Astrocyte (in vitro differentiated cells and primary cell): ENCODE measurements at regions not wholly inside any gene's neighbourhood (a gene's known extent, or its start where the extent isn't known, plus 50 kb on each side); places are given as distances from the start of the nearest gene placed in this dataset.

Source experiments
- DNase-seq: peaks from one replicate; pipeline ENCODE4 v3.0.0-alpha.2; 2010; ENCODE audit warnings: low read depth
- FAIRE-seq: peaks from 2 replicates; lab custom pipeline; 2011; peaks lifted over from hg19 to GRCh38; lab: Jason Lieb, UNC
- H2AFZ ChIP-seq: 2 replicates; pipeline ENCODE4 v1.6.0; 2012; ENCODE audit warnings: low read depth, low read length, inconsistent platforms
- H3K27ac ChIP-seq: 2 replicates; pipeline ENCODE4 v1.5.1; 2011; ENCODE audit warnings: low read depth, low read length, inconsistent platforms
- H3K27me3 ChIP-seq: 2 replicates; pipeline ENCODE4 v1.6.0; 2011; ENCODE audit warnings: low read length, inconsistent platforms; ENCODE audit not compliant: insufficient read depth
- H3K36me3 ChIP-seq: 2 replicates; pipeline ENCODE4 v1.5.1; 2011; ENCODE audit warnings: low read length, inconsistent platforms; ENCODE audit not compliant: insufficient read depth
- H3K4me1 ChIP-seq: 2 replicates; pipeline ENCODE4 v1.5.1; 2011; ENCODE audit warnings: low read length, inconsistent platforms; ENCODE audit not compliant: insufficient read depth
- H3K4me2 ChIP-seq: 2 replicates; pipeline ENCODE4 v1.6.0; 2012; ENCODE audit warnings: low read length, inconsistent platforms
- H3K4me3 ChIP-seq: 2 replicates; pipeline ENCODE4 v1.5.1; 2011; ENCODE audit warnings: low read depth, mild to moderate bottlenecking, low read length, inconsistent platforms; ENCODE audit not compliant: insufficient read depth
- H3K79me2 ChIP-seq: 2 replicates; pipeline ENCODE4 v1.6.0; 2012; ENCODE audit warnings: mild to moderate bottlenecking, low read length, inconsistent platforms; ENCODE audit not compliant: insufficient read depth
- H3K9ac ChIP-seq: 2 replicates; pipeline ENCODE4 v1.6.0; 2012; ENCODE audit warnings: mild to moderate bottlenecking, low read length, inconsistent platforms
- H3K9me3 ChIP-seq: 2 replicates; pipeline ENCODE4 v1.5.1; 2012; ENCODE audit warnings: low read depth, mild to moderate bottlenecking, low read length, inconsistent platforms; ENCODE audit not compliant: insufficient read depth
- H4K20me1 ChIP-seq: 2 replicates; pipeline ENCODE4 v1.6.0; 2012; ENCODE audit warnings: low read length, inconsistent platforms; ENCODE audit not compliant: insufficient read depth
- H3K27ac Mint-ChIP-seq: one replicate; pipeline ENCODE4 v1.8.0; 2021; ENCODE audit warnings: mild to moderate bottlenecking, mixed read lengths; ENCODE audit not compliant: unreplicated experiment
- H3K27me3 Mint-ChIP-seq: one replicate; pipeline ENCODE4 v1.8.0; 2021; ENCODE audit warnings: low read depth, mixed read lengths; ENCODE audit not compliant: unreplicated experiment
- H3K36me3 Mint-ChIP-seq: one replicate; pipeline ENCODE4 v1.8.0; 2021; ENCODE audit warnings: low read depth, mixed read lengths; ENCODE audit not compliant: unreplicated experiment
- H3K4me1 Mint-ChIP-seq: one replicate; pipeline ENCODE4 v1.8.0; 2021; ENCODE audit warnings: low read depth, mixed read lengths; ENCODE audit not compliant: unreplicated experiment
- H3K4me3 Mint-ChIP-seq: one replicate; pipeline ENCODE4 v1.8.0; 2021; ENCODE audit warnings: mild to moderate bottlenecking, moderate library complexity, mixed read lengths; ENCODE audit not compliant: unreplicated experiment
- H3K9me3 Mint-ChIP-seq: one replicate; pipeline ENCODE4 v1.8.0; 2021; ENCODE audit warnings: mild to moderate bottlenecking, mixed read lengths; ENCODE audit not compliant: unreplicated experiment
- EZH2 ChIP-seq: IDR thresholded peaks from 2 replicates; pipeline ENCODE4 v1.6.1; 2012; ENCODE audit warnings: mild to moderate bottlenecking, low read length, inconsistent platforms; ENCODE audit not compliant: insufficient read depth
- TF ChIP-seq, protein P1 (sequence below): IDR thresholded peaks from 2 replicates; pipeline ENCODE4 v1.5.1; 2011; ENCODE audit warnings: low read depth, mild to moderate bottlenecking, inconsistent platforms, low read length, moderate library complexity; ENCODE audit not compliant: insufficient read depth

DNA sequence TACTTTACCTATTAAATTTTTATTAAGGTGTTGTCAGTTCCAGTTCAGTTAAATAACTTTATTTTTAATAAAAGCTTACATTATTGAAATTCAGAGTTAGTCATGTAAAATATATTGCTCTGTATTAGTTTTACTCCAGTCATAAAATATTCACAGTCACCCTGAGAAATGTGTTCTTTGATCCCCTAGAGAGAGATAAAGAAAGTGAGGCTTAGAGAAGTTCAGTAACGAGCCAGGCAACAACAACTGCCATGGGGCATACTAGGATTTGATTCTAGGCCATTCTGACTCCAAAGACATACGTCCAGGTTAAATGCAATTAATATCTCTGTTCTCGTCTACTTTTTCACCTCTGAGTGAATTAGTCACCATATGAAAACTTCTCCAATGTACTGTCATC lies 761.9 kb upstream of the CXADR start:
- no peak overlapping the region for H3K4me2 ChIP-seq
- no peak overlapping the region for H3K27ac Mint-ChIP-seq
- FAIRE-seq, result no peak

DNA sequence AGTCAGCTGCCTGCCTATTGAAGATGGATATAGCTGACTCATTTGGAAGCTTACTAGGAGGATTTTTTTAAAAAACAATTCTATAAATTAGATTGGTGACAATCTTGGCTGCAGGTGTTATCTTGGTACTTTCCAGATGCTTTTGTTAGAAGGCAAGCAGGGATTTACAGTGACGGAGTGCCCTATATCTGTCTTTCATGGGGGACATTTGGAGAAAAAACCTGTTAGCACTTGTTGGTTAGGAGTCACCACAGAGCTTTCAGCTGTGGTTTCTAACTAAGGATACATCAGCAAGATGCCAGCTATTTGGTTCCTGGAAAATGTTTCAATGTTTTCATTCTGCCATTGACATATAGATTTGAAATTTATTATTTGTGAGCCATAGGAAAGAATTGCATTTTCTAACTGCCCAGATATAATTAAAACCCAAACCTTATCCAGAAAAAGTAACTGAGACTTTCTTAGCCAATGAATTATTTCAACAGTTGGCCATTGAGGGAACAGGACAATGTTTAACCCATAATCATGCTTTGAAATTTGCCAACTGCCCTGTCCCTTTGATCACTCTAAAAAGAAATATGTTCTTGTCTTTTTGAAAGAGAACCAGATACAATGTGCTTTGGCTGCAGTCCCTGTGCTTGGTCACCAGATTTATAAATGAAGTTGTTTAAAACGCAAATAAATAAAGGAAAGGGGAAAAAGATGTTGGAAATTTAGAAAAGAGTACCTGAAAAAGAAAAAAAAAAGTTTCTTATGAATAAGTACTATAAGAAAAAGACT lies 761.0 kb upstream of the CXADR start:
- Histone ChIP-seq H3K9me3 (no peaks in the 10 kb centered on the region), H3K9ac (no peak overlapping the region), H3K27ac (no peak overlapping the region), H3K4me3 (no peak overlapping the region), H2AFZ (no peak overlapping the region), H4K20me1 (no peaks in the 10 kb centered on the region), H3K79me2 (no peaks in the 10 kb centered on the region), H3K36me3 (no peaks in the 10 kb centered on the region), H3K4me1 (no peaks in the 10 kb centered on the region), H3K4me2 (no peak overlapping the region), H3K27me3 (no peaks in the 10 kb centered on the region)
- Mint-ChIP-seq H3K27ac (no peak overlapping the region), H3K4me1 (no peaks in the 10 kb centered on the region), H3K9me3 (no peaks in the 10 kb centered on the region), H3K27me3 (no peaks in the 10 kb centered on the region), H3K36me3 (no peaks in the 10 kb centered on the region), H3K4me3 (no peak overlapping the region)
- no peak for FAIRE-seq
- TF ChIP-seq EZH2, result no peak
- TF ChIP-seq, protein P1, sequence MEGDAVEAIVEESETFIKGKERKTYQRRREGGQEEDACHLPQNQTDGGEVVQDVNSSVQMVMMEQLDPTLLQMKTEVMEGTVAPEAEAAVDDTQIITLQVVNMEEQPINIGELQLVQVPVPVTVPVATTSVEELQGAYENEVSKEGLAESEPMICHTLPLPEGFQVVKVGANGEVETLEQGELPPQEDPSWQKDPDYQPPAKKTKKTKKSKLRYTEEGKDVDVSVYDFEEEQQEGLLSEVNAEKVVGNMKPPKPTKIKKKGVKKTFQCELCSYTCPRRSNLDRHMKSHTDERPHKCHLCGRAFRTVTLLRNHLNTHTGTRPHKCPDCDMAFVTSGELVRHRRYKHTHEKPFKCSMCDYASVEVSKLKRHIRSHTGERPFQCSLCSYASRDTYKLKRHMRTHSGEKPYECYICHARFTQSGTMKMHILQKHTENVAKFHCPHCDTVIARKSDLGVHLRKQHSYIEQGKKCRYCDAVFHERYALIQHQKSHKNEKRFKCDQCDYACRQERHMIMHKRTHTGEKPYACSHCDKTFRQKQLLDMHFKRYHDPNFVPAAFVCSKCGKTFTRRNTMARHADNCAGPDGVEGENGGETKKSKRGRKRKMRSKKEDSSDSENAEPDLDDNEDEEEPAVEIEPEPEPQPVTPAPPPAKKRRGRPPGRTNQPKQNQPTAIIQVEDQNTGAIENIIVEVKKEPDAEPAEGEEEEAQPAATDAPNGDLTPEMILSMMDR, result no peak
- no peak for DNase-seq

More for the DNA sequence above, 761.9 kb upstream of the CXADR start:
- Mint-ChIP-seq H3K4me3 (no peak overlapping the region), H3K36me3 (no peaks in the 10 kb centered on the region), H3K27me3 (no peaks in the 10 kb centered on the region), H3K4me1 (no peaks in the 10 kb centered on the region), H3K9me3 (no peaks in the 10 kb centered on the region)
- Histone ChIP-seq H2AFZ (no peak overlapping the region), H3K27me3 (no peaks in the 10 kb centered on the region), H3K9me3 (no peaks in the 10 kb centered on the region), H3K9ac (no peak overlapping the region), H3K36me3 (no peaks in the 10 kb centered on the region), H3K4me1 (no peaks in the 10 kb centered on the region), H3K79me2 (no peaks in the 10 kb centered on the region), H3K4me3 (no peak overlapping the region), H4K20me1 (no peaks in the 10 kb centered on the region), H3K27ac (no peak overlapping the region)
- TF ChIP-seq, protein P1, result no peak
- TF ChIP-seq EZH2, result no peak
- DNase-seq, result no peak

DNA sequence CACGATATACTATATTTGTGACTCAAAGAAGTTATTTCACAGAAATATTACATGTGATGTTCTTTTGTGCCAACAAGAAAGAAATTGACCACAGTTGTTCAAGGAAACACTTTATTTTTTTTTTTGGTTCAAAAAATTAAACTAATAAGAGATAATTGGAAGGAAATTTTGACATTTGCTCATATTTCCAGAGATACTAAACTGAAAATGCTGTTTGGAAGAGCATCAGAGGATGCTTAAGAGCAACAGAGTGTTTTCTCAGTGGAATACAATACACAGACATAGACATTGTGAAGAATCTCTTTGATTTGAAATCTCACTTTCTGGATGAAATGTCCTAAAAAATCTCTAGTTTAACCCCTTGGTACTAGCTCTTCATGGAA lies 760.4 kb upstream of the CXADR start:
- no peaks in the 10 kb centered on the region for H3K4me1 Mint-ChIP-seq
- no peak overlapping the region for H3K4me2 ChIP-seq

More for the DNA sequence above, 760.4 kb upstream of the CXADR start:
- Mint-ChIP-seq H3K27ac (no peak overlapping the region), H3K9me3 (no peaks in the 10 kb centered on the region), H3K4me3 (no peak overlapping the region), H3K27me3 (no peaks in the 10 kb centered on the region), H3K36me3 (no peaks in the 10 kb centered on the region)
- no peak overlapping the region for H3K27ac ChIP-seq
- H3K4me1 ChIP-seq, result no peaks in the 10 kb centered on the region
- H3K36me3 ChIP-seq, result no peaks in the 10 kb centered on the region
- no peak overlapping the region for H2AFZ ChIP-seq
- no peak for DNase-seq
- H3K27me3 ChIP-seq, result no peaks in the 10 kb centered on the region
- no peaks in the 10 kb centered on the region for H3K79me2 ChIP-seq
- no peak for TF ChIP-seq EZH2
- TF ChIP-seq, protein P1, result no peak
- H4K20me1 ChIP-seq, result no peaks in the 10 kb centered on the region
- no peaks in the 10 kb centered on the region for H3K9me3 ChIP-seq
- no peak overlapping the region for H3K4me3 ChIP-seq
- no peak for FAIRE-seq
- no peak overlapping the region for H3K9ac ChIP-seq
